HK-2 (cell line): ENCODE measurements at regions not wholly inside any gene's neighbourhood (a gene's known extent, or its start where the extent isn't known, plus 50 kb on each side); places are given as distances from the start of the nearest gene placed in this dataset.
"Not testable (repeated sequence)": the region's sequence is repeated elsewhere in the genome, so short reads cannot be mapped to it uniquely, and the experiment has no call there.

ENCODE experiments used
- DNase-seq: peaks from one replicate; pipeline ENCODE4 v3.0.0-alpha.2; 2018; ENCODE audit not compliant: unreplicated experiment

DNA sequence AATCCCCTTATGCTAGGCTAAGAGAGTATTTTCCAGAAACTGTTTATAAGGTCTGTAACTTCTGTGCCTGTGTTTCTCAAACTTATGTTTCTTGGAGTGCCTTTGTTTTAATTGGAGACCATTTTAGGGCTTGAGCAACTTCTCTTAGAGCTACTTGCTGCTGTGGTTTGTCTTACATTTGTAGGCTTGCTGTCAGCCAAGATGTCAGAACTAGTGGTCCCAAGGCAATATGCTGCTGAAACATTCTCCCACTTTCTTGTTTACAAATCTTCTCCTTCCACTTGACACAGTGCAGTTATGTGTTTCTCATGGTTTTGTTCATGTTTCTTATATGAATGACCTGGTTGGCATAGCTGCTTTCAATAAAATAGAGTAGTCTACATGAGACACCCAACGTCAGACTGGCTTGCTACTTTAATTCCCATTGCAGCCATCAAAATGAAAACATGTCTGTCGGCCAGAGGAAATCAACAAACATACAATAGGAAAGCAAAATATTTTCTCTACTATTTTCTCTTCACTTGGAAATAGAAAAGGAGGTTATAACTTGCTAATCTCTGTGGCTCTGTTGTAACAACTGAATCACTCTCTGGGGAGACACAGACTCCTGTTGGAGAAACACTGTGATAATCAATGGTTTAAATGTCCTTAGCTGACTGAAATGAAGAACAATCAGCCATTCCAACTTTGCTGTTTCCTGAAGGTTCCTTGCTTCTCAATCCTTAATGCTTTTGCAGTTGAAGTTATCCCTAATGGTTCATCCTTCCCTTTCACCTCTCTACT is 426.4 kb downstream of the PDGFC start:
- DNase-seq, result no peak

DNA sequence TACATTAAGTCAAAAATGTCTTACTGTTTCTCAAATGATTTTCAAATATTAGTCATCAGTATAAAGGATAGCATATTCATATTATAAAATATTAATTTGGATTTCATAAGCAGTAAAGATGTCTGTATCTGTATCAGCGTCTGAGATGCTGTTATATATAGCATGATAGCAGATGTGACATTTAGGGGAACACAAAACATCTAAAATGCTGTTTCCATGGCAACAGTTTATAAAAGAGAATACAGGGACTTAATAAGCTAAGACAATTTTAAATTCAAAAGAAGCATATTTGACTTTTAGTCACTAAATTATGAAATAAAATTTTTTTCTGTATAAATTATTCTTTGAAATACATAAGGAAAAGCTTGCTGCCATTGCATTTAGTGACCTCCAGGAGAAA is 432.2 kb downstream of the PDGFC start:
- DNase-seq, result no peak

DNA sequence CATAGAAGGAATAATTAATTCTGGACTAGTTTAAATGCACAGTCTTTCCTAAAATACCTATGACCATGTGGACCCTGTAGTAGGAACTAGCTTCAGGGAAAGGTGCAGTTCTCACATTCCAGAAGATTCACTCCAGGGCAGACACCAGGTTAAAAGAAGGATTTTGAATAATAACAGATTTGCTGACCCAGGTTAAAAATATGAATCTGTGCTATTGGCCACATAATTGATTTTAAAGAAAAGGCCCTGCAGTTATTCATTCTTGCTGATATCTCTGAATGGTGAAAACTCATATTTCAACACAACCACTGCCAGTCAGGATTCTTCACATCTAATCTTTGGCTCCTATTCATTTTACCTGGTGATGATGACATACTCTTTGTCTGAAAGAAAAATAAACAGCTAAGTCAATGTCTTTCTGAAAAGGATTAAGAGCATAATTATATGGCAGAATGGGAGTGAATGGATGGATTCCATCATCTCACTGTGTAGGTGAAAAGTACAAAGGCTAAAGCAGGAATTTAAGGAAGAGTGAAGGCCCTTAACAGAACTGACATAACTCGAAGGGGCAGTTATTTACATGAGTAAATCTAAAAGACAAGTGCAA is 432.8 kb downstream of the PDGFC start:
- no peak for DNase-seq

DNA sequence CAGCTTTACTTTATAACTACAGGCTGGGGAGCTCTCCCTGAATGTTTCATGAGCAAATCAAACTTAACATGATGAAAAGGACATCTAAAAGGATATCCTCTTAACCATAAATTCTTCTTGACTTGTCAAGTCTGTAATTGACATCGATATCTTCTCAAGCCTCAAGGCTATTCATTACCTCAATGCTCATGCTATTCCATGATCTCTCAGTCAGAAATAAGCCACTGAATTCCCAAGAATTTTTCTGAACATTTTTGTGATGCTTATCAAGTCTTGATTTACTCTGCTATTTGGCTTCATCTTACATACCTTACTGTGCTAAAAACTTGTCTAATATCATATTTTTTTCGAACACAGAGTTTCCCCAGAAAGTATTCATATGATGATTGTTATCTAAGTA is 433.4 kb downstream of the PDGFC start:
- no peak for DNase-seq

DNA sequence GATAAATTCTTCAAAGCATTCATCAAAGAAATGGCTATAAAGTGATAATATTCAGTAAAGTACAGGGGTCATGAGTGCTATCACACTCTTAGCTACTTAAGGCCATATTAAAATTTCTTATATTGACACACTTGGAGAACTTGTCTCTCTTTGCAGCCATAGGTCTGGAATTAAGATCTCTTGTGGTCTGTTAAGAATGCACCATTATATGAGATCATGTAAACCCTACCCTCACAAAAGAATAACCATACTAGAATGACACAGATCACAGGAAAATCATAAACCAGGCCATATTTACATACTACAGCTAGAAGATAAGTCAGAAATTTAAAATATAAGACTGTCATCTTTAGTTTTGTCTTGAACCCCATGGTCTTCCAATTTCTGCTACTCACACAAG is 434.3 kb downstream of the PDGFC start:
- DNase-seq, result no peak

DNA sequence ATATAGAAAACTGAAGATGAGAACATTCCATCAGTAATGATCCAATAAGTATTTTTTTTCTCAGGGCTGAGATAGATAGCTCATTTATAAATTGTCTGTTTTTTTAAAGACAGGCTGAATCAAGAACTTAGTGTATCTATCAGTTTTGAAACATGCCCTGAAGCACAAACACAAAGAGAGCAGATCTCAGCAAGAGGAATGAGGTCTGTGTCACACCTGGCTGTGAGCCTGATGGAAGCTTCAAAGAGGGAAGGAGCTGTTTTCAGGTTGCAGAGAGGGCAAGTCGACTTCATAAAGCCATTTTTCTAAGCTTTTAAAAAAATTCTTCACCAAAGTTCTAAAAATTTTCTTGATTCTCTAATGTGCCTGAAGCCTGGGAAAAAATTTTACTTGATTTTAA is 434.9 kb downstream of the PDGFC start:
- no peak for DNase-seq

DNA sequence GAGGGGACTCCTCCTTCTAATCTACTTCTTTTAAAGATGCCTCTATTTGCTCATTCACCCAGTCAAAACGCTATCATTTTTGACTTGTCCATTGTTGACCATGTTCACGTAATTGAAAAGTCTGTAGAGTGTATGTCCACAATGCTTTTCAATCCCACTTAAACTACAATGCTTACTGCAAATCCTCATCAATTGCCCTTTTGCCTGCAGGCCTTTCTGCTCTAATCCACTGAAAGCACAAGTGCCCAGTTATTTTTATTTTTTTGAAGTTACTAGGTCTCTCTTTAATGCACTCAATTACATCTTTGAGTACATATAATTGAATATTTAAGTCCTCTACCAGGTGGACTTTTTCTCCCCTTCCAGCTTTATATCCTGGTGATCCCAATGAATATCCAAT is 437.4 kb downstream of the PDGFC start:
- no peak for DNase-seq

DNA sequence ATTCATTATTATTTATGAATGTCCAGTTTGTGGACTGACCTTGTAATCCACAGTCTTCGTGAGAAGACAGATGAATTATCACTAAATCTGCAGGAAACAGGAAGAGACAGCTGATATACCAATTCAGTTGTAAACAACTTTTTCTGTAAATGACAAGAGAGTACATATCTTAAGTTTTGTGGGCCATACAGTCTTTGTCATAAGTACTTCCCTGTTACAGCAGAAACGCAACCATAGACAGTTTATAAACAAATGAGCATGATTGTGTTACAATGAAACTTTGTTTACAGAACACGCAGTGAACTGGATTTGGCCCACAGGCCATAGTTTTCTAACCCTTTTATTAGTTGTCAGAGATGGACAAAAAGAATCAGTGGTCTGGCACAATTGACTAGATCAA is 443.4 kb downstream of the PDGFC start:
- no peak for DNase-seq

DNA sequence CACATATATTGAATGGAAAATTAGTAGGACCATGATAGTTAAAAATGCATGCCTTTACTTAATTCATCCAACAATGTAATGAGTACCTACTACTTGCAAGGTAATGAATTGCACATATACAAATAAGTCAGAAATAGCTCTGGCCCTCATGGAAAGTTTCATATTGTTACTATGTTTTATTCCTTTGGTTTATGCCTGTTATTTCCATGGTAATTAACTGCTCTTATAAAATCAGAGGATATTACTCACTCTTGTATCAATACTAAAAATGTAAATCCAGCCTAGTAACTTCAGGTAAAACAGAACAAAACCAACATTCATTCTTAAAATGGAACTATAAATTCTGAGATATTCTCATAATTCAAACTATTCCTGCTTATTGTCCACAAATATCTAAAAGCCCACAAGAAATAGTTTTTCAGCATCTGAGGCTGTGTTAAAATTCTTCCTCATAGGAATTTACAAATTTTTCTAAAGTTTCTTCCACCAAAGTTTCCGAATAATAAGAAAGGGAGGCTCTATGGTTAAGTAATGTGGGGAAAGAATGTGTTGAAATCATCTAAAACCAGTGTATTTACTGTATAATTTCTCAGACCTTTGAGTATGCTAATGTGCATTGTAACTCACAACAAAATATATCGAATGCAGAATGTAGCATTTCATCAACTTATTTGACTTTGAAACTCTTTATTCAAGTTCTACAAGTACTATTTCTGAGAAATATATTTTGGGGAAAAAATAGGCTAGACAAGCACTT is 444.2 kb downstream of the PDGFC start:
- DNase-seq, result no peak

DNA sequence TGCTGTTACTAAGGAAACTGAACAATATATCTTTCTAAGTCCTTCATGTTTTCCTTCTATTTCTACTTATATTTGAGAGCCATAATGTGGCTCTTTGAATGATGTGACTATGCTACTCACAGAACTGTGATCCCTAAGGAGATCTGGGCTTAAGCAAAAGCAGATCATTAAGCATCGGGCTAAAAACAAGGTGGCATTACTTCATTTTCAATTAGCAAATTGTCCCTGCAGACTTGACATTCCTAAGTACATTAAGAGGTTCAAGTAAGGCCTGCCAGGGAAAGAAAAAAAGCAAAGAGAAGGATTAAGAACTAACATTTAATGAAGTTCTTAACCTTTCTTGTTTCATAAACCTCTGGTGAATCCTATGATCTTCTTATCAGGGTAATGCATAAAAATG is 447.6 kb downstream of the PDGFC start:
- no peak for DNase-seq

DNA sequence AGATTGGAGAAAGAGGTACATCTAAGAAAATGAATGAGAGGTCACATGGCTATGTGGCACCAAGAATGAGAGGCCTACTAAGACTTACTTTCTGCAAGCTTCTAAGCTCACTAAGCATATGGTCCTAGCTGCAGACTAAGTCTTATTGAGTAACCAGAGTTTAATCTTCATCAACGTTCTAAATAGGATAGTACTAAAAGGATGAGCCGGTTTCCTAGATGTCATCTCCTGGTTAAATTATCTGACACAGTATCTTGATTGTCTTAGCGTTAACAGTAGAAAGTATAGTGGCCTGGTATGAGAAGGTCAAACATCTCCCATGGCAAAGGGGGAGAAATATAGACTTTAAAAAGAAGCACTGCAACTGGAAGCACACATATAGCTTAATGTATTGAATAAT is 448.1 kb downstream of the PDGFC start:
- no peak for DNase-seq

DNA sequence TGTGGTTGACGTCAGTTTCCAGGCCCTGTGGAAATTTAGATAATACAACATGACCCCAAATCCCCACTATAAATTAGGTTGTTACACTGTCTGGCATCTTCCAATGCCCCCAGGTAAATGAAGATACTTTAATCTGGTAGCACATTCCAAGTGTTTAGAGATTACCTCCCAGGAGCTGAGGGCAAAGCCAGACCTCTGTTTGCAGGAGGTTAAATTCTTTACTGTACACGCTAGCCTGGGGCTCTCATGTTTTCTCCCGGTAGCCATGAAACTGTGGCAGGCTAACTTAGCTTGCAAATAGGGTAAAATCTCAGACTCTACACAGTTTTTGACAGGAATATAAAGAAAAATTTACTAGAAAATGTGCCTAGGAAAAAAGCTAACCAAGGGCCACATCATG is 450.0 kb downstream of the PDGFC start:
- DNase-seq, result no peak

DNA sequence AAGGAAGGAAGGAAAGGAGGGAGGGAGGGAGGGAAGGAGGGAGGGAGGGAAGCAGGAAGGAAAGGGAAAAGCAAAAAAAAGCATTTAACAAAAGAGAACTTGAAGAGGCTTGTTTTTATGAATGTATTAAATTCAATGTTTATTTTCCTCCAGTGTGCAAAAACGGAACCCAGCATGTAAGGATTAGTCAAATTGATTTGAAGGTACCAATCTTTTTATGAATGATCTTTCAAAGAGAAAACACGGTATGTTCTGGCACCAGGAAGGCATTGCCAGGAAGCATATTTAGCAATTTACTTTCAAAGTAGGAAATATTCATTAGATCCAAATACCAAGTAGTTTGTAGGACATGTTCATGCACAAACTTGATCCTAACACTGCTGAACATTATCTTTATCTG is 453.6 kb downstream of the PDGFC start:
- no peak for DNase-seq

DNA sequence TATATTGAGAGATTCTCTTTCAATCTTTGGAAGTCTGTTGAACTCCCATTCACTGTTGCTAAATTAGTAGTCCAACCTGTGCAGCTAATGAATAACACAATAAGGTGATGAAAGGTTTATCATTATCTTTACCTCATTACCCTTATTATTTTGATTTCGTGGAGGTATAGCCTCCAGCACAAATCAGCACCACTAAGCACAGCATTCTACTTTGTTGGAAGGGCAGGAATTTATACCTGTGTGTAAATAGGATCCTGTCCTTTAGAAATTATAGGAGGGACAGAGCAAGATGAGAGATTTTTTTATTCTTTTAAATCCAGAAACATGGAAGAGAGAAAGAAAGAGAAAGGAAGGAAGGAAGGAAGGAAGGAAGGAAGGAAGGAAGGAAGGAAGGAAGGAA is 454.1 kb downstream of the PDGFC start:
- DNase-seq, result no peak

DNA sequence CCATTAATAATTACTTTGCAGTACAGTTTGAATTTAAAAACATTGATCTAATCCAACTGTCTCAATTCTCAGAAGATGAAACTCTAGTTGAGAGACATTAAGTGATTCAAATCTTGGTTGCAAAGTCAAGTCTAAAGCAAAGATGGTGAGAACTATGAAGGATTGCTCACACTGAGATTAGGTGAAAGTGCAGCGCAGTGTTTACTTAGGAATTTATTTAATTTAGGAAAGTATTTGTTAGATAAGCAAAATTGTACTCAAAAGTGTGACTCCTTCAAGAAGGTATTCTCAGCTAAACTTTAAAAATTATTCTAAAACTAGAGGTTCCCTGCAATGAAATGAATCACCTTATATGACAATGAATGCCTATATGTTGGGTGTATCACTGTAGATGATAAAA is 454.9 kb downstream of the PDGFC start:
- DNase-seq, result no peak

DNA sequence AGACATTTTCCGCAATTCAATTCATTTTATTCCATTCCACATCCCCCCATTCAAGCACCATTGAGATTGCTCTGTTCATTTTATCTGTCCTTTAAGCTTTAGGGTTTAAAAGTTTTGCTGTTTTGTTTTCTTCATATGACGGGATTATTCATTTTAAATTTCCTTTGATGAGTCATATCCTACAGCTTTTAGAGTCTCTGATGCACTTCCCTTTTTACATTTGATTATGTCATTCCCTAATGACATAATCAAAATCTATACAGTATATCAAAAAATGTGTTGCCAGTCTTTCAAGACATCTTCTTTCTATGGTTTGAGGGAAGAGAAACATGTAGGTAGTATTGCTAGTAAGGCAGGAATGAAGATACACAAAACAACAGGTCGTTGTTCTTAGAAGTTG is 456.3 kb downstream of the PDGFC start:
- no peak for DNase-seq

DNA sequence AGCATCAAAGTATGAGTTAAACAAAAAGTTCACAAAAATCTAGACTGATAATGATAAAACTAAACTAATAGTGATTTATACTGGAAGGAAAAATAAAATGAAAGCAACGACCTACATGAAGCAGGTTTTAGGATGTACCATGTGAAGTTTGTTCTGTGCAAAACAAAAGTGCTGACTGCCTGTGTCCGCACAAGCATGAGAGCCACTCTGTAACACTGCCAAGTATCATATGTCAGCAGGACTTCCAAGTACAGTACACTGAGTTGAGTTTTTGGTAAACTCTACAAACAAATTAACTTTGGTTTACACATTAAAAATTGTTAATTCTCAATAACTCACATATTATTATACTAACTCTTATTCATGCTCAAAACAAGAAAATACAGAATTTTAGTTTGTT is 459.0 kb downstream of the PDGFC start:
- DNase-seq, result no peak

DNA sequence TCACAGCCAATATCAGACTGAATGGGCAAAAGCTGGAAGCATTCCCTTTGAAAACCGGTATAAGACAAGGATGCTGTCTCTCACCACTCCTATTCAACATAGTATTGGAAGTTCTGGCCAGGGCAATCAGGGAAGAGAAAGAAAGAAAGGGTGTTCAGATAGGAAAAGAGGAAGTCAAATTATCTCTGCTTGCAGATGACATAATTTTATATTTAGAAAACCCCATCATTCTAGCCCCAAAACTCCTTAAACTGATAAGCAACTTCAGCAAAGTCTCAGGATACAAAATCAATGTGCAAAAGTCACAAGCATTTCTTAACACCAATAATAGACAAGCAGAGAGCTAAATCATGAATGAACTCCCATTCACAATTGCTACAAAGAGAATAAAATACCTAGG is 461.7 kb downstream of the PDGFC start:
- not testable (repeated sequence) for DNase-seq

DNA sequence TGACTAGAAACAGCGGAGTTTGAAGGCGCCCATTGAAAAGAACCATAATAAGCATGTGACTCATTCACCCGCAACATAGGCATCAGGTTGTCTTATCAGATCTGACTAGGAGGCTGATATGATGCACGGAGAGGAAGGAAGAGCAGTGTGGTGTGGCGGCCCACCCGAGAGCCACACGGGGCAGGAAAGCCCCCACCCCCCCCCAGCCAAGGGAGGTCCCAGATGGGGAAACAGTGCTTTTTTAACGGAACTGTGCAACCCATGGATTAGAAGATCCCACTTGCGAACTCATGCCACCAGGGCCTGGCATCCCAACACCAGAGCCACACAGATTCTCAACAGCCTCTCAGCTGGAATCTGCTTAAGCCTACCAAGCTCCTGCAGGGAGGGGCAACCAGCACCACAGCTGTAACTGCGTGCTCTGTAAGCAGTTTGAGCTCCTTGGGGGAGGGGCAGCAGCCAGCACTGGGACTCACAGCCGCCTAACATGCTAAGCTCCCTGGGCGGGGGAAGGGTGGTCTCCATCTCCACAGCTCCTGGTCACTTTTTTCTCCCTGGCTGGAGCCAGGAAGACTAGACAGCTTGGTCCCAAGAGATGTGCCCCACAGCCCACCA is 466.2 kb downstream of the PDGFC start:
- DNase-seq, result no peak

DNA sequence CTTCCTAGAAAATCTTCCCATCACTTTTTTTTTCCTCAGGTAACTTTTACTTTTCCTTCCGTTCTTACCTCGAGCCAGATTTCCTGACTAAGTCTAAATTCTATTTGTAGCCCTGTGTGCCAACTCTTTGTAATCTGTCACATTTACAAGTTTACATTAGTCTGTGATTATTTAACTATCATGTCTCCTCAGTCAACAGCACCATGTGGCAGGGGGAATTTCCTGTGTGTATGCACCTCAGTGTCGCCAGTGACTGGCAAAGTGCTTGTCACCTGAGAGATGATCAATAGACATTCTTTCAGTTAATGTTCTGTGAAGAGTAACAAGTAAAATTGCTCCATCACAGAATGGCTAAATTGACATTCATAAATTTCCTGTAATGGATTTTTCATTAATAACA is 468.5 kb downstream of the PDGFC start:
- no peak for DNase-seq

DNA sequence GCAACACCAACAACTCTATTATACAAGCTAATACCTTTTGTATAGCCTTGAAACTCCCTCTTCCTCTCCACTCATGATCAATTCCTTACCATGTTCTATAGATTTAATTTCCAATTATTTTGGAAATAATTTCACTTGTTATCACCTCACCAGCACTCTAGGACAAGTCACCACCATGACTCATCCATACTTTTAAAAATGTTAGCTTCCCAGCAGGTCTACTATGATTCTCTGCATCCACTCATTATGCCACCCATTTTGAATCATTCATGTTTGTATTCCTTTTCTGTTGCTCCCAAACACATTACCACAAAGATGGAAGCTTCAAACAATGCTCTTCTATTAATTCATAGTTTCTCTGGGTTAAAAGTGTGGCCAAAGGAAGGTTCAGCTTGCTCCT is 469.6 kb downstream of the PDGFC start:
- no peak for DNase-seq

DNA sequence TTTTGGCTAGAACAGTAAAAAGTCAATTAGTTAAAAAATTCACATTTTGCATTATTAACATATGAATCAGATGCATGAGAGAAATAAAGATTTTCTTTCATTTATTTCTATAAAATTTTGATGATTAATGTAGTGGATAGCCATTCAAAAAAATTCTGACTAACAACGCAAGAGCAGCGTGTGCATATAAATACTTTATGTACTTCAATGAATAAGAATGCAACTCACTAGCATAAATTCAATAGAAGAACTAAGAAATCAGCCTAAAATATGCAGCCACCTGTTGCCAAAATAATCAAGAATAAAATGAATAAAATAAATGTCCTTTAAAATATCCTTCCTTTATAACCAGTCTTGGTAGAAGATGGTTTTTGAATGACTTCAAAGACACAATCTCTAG is 471.9 kb downstream of the PDGFC start:
- DNase-seq, result no peak

DNA sequence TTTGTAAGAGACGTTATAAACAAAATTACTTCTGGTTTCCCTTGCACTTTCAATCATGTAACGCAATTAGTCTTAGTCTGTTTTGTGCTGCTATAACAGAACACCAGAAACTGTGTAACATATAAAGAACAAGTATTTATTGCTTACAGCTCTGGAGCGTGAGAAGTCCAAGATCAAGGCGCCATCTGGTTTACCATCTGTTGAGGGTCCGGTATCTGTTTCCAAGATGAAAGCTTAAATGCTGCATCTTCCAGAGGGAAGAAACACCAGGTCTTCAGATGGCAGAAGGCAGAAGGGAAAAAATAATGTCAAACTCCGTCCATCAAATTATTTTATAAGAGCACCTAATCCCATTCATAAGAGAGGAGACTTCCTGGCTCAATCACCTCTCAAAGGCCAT is 474.1 kb downstream of the PDGFC start:
- no peak for DNase-seq
